IPS-18a (cell line): ENCODE measurements at regions not wholly inside any gene's neighbourhood (a gene's known extent, or its start where the extent isn't known, plus 50 kb on each side); places are given as distances from the start of the nearest gene placed in this dataset.
"Not testable (repeated sequence)": the region's sequence is repeated elsewhere in the genome, so short reads cannot be mapped to it uniquely, and the experiment has no call there.

Experiments
- H3K27ac ChIP-seq: one replicate; pipeline ENCODE4 v1.5.1; 2013; ENCODE audit warnings: low read length
- H3K27me3 ChIP-seq: one replicate; pipeline ENCODE4 v1.6.1; 2013; ENCODE audit warnings: mild to moderate bottlenecking, low read length; ENCODE audit not compliant: control insufficient read depth, insufficient read depth
- H3K36me3 ChIP-seq: one replicate; pipeline ENCODE4 v1.6.1; 2013; ENCODE audit warnings: low read depth, low read length; ENCODE audit not compliant: control insufficient read depth
- H3K4me1 ChIP-seq: one replicate; pipeline ENCODE4 v1.6.1; 2013; ENCODE audit warnings: low read depth, low read length; ENCODE audit not compliant: control insufficient read depth
- H3K4me3 ChIP-seq: one replicate; pipeline ENCODE4 v1.5.1; 2013; ENCODE audit warnings: low read length
- H3K9ac ChIP-seq: one replicate; pipeline ENCODE4 v1.6.1; 2013; ENCODE audit warnings: mild to moderate bottlenecking, low read length, moderate library complexity
- H3K9me3 ChIP-seq: one replicate; pipeline ENCODE4 v1.6.1; 2013; ENCODE audit warnings: low read depth, low read length; ENCODE audit not compliant: control insufficient read depth

DNA sequence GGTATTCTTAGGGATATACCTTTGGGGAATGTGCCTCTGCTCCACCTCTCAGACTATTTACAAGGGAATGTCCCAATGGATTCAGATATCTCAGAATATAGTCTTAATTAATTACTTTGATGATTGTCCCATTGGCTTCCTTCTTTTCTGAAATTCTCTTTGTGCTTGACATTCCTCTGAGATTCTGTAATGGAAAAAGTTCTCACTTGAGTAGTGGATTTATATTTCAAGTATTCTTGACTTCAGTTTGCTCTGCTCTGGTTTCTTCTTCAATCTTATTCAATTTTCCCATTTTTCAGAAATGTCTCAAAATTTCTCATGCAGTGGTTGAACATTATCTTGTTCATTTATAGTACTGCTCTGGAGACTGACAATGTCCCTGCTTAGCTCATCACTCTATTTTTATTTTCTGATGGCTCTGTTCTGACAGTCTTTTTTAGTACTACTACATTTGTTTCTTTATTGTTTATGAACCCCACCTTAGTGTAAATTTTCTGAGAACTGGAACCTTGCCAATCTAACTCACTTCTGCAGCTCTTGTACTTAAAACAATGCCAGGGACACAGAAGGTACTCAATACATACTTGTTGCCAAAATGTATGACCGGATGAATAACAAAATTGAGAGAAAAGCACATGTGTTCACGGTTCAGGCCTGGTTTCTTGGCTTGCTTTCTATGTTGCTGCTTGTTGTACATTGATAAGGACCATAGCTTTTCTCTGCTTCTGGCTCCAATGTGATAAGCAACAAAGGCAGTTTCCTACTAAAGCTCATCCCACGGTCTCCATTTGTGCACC, 471.7 kb downstream of the GASK1B start:
- H3K4me1 ChIP-seq: no peaks in the 10 kb centered on the region
- H3K27ac ChIP-seq: no peak overlapping the region
- H3K27me3 ChIP-seq: no peaks in the 10 kb centered on the region
- H3K4me3 ChIP-seq: no peak overlapping the region
- no peaks in the 10 kb centered on the region for H3K9me3 ChIP-seq
- H3K36me3 ChIP-seq: no peaks in the 10 kb centered on the region
- no peak overlapping the region for H3K9ac ChIP-seq

DNA sequence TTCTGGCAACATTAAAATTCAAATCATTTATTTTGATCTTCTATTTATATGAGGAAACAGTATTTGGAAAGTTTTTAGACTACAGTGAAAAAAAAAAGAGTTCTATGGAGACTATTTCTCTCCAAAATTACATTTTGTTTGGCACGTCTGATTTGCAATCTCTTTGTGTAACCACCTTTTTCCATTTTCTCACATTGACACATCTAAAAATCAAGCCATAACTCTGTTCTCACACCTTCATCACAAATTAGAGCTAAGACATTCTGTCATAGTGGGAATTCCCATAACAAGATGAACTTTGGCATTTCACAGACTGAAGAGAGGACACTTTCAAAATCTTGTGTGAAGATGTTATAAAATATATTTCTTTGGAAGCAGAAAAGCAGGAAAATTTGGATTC, 468.9 kb downstream of the GRIA2 start:
- no peaks in the 10 kb centered on the region for H3K9me3 ChIP-seq
- no peak overlapping the region for H3K4me3 ChIP-seq
- no peaks in the 10 kb centered on the region for H3K36me3 ChIP-seq
- H3K27ac ChIP-seq: no peak overlapping the region
- no peaks in the 10 kb centered on the region for H3K27me3 ChIP-seq
- H3K4me1 ChIP-seq: no peaks in the 10 kb centered on the region
- H3K9ac ChIP-seq: no peak overlapping the region

DNA sequence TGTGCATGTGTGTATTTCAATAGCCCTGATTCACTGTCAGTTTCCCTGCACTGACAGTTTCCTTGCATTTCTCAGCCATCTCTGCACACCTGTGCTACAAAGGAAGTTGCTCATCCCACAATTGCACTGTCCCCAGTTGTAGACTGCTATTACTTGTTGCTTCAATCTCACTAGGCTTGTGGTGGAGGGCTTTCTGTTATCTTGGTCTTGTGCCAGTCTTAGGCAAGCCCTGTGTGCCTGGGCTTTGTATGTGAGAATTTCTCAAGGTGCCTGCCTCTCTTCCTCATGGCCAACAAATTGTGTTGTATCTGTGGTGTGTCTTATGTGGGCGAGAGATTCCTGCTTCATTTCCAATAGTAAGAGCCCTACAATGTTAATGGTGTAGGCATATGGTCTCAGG, 467.4 kb downstream of the GRIA2 start:
- Histone ChIP-seq H3K9ac (no peak overlapping the region), H3K36me3 (no peaks in the 10 kb centered on the region), H3K27me3 (no peaks in the 10 kb centered on the region), H3K4me3 (no peak overlapping the region), H3K9me3 (no peaks in the 10 kb centered on the region), H3K27ac (no peak overlapping the region), H3K4me1 (no peaks in the 10 kb centered on the region)

DNA sequence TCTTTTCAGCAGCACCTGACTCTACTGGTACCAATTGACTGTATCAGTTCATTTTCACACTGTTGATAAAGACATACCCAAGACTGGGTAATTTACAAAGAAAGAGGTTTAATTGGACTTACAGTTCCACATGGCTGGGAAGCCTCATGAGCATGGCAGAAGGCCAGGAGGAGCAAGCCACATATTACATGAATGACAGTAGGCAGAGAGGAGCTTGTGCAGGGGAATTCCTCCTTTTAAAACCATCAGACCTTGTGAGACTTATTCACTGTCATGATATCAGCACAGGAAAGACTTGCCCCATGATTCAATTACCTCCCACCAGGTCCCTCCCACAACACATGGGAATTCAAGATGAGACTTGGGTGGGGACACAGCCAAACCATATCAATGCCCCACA, 458.8 kb downstream of the GRIA2 start:
- not testable (repeated sequence) for H3K9ac ChIP-seq, H3K9me3 ChIP-seq, H3K27ac ChIP-seq, H3K4me3 ChIP-seq, H3K36me3 ChIP-seq, H3K27me3 ChIP-seq, H3K4me1 ChIP-seq

DNA sequence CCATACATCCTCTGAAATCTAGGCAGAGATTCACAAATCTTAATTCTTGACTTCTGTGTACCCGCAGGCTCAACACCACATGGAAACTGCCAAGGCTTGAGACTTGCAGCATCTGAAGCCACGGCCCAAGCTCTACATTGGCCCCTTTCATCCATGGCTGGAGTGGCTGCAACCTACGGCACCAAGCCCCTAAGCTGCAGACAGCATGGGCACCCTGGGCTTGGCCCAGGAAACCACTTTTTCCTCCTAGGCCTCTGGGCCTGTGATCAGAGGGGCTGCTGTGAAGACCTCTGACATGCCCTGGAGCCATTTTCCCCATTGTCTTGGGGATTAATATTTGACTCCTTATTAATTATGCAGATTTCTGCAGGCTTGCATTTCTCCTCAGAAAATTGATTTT, 457.9 kb downstream of the GRIA2 start:
- Histone ChIP-seq H3K27ac (no peak overlapping the region), H3K36me3 (no peaks in the 10 kb centered on the region), H3K27me3 (no peaks in the 10 kb centered on the region), H3K4me3 (no peak overlapping the region), H3K9ac (no peak overlapping the region), H3K9me3 (peaks cover 4% of the 10 kb centered on the region), H3K4me1 (no peaks in the 10 kb centered on the region)

- no peak overlapping the region for H3K9ac ChIP-seq
- H3K27ac ChIP-seq: no peak overlapping the region
- no peaks in the 10 kb centered on the region for H3K27me3 ChIP-seq
- H3K4me1 ChIP-seq: no peaks in the 10 kb centered on the region
- H3K4me3 ChIP-seq: no peak overlapping the region
- peaks cover 4% of the 10 kb centered on the region for H3K9me3 ChIP-seq
- no peaks in the 10 kb centered on the region for H3K36me3 ChIP-seq
These were observed 454.2 kb downstream of the GRIA2 start for GRCh38 chr4:157674699-157675098.

DNA sequence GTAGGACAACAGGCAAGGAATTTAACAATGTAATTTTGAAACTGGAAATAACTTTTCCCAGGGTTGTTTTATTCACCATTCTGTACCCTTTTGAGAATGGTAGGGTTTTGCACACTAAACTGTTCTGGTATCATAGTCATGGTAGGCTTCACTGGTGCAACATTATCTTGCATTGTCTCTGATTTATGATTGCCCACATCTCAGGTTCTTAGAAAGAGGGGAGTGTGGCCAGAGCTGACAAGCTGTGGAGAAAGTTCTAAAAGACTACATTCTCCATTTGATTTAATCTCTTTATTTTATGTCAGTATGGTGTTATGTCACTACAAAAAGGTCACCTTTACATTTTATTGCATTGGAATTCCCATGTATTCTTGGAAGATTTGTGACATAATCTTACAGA, 447.3 kb downstream of the GRIA2 start:
- no peaks in the 10 kb centered on the region for H3K4me1 ChIP-seq
- no peak overlapping the region for H3K9ac ChIP-seq
- no peaks in the 10 kb centered on the region for H3K27me3 ChIP-seq
- no peak overlapping the region for H3K27ac ChIP-seq
- no peaks in the 10 kb centered on the region for H3K36me3 ChIP-seq
- no peaks in the 10 kb centered on the region for H3K9me3 ChIP-seq
- H3K4me3 ChIP-seq: no peak overlapping the region

DNA sequence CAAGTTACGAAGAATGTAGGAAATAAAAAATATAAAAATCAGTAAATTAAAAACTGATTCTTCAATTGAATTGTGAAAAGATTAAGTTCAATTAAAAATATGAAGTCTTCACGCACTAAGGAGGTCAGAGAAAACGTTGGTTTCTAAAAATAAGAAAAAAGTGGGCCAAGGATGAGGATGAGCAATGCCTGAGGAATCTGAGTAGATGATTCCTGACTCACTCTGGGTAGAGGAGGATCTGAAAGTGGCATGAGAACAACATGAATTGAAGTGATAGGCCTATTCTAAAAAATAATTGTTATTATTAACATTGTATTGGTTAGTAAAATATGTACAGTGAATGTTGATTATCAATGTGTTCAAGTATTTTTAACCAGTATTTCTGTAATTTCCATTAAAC, 444.2 kb downstream of the GRIA2 start:
- Histone ChIP-seq H3K4me3 (no peak overlapping the region), H3K27ac (no peak overlapping the region), H3K27me3 (no peaks in the 10 kb centered on the region), H3K4me1 (no peaks in the 10 kb centered on the region), H3K36me3 (no peaks in the 10 kb centered on the region), H3K9me3 (no peaks in the 10 kb centered on the region), H3K9ac (no peak overlapping the region)

DNA sequence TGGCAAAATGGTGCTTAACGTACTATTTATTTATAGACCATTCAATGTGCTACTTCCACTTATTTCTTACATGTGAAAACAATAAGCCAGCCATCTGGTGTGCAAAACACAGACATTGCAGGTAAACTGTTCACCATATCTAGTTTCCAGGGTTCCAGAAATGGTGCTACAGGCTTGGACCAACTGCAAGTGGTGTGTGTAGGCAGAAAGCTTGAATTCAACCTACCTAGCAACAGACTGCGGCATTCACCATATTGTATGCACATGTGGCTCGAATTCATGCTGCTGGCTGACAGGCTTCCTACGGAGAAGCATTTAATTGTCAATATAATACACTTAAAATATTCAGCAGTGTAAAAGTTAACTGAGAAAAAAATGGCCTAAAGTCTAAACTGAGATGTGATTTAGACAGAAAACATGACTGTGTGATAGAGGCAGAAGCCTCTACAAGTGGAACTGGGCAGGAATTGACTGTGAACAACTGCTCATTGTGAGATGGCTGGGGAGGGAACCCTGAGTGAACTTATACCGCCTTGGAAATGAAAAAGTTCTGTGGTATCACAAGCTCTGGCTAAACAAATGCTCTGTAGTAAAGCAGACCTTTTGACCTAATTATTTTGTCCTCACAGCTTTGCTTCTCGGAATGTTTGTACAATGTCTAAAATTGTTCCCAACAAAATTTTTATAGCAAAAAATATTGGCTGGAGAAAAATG, 434.7 kb downstream of the GRIA2 start:
- H3K9me3 ChIP-seq: no peaks in the 10 kb centered on the region
- no peak overlapping the region for H3K4me3 ChIP-seq
- no peak overlapping the region for H3K27ac ChIP-seq
- no peaks in the 10 kb centered on the region for H3K36me3 ChIP-seq
- no peaks in the 10 kb centered on the region for H3K4me1 ChIP-seq
- H3K9ac ChIP-seq: no peak overlapping the region
- H3K27me3 ChIP-seq: no peaks in the 10 kb centered on the region

- Histone ChIP-seq H3K4me1 (no peaks in the 10 kb centered on the region), H3K27me3 (no peaks in the 10 kb centered on the region), H3K36me3 (no peaks in the 10 kb centered on the region), H3K9me3 (peaks cover 2% of the 10 kb centered on the region), H3K27ac (no peak overlapping the region), H3K9ac (no peak overlapping the region), H3K4me3 (no peak overlapping the region)
These were observed 422.7 kb downstream of the GRIA2 start for GRCh38 chr4:157643257-157643656.

- no peaks in the 10 kb centered on the region for H3K36me3 ChIP-seq
- H3K27ac ChIP-seq: no peak overlapping the region
- no peak overlapping the region for H3K9ac ChIP-seq
- no peaks in the 10 kb centered on the region for H3K27me3 ChIP-seq
- H3K4me1 ChIP-seq: no peaks in the 10 kb centered on the region
- H3K4me3 ChIP-seq: no peak overlapping the region
- H3K9me3 ChIP-seq: peaks cover 5% of the 10 kb centered on the region
These were observed 413.5 kb downstream of the GRIA2 start for GRCh38 chr4:157634057-157634456.
